ENCODE measurements at regions not wholly inside any gene's neighbourhood (a gene's known extent, or its start where the extent isn't known, plus 50 kb on each side); places are given as distances from the start of the nearest gene placed in this dataset.
"Not testable (repeated sequence)": the region's sequence is repeated elsewhere in the genome, so short reads cannot be mapped to it uniquely, and the experiment has no call there.

- no peak overlapping the region for H3K4me3 ChIP-seq
- intact Hi-C loops (cut with DNase I; ENCODE audit: low total_unique reads): no loop called here
- H3K9me3 ChIP-seq: no peaks in the 10 kb centered on the region
- 35 to 37% methylated on average over 4 of the region's 4 CpGs for WGBS, 2 donors
- H3K4me1 ChIP-seq: no peaks in the 10 kb centered on the region
- DNase-seq: no peak
- TF ChIP-seq, protein P1, sequence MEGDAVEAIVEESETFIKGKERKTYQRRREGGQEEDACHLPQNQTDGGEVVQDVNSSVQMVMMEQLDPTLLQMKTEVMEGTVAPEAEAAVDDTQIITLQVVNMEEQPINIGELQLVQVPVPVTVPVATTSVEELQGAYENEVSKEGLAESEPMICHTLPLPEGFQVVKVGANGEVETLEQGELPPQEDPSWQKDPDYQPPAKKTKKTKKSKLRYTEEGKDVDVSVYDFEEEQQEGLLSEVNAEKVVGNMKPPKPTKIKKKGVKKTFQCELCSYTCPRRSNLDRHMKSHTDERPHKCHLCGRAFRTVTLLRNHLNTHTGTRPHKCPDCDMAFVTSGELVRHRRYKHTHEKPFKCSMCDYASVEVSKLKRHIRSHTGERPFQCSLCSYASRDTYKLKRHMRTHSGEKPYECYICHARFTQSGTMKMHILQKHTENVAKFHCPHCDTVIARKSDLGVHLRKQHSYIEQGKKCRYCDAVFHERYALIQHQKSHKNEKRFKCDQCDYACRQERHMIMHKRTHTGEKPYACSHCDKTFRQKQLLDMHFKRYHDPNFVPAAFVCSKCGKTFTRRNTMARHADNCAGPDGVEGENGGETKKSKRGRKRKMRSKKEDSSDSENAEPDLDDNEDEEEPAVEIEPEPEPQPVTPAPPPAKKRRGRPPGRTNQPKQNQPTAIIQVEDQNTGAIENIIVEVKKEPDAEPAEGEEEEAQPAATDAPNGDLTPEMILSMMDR (IDR thresholded peaks at IDR 0.05): no peak
- TF ChIP-seq POLR2A (IDR thresholded peaks at IDR 0.05): no peak
- no peaks in the 10 kb centered on the region for H3K27me3 ChIP-seq
- no peaks in the 10 kb centered on the region for H3K36me3 ChIP-seq (ENCODE audit: low read depth, missing control alignments)
- H3K27ac ChIP-seq: no peak overlapping the region
Measured at GRCh38 chrX:95441836-95442235, 1242.8 kb upstream of the DIAPH2 start.

DNA sequence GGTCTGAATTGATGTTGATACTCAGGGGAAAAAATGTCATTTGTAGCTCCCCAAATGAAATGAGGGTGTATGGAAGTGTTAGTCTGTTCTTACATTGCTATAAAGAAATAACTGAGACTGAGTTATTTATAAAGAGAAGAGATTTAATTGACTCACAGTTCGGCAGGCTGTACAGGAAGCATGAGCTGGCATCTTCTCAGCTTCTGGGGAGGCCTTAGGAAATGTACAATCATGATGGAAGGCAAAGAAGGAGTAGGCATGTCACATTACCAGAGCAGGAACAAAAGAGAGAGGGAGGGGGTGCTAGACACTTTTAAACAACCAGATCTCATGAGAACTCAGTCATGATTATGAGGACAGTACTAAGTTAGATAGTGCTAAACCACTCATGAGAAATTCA, 1199.9 kb upstream of the DIAPH2 start:
- intact Hi-C loops (cut with DNase I; ENCODE audit: low total_unique reads): no loop called here
- TF ChIP-seq, protein P1 (IDR thresholded peaks at IDR 0.05): no peak
- no peak for TF ChIP-seq POLR2A (IDR thresholded peaks at IDR 0.05)

DNA sequence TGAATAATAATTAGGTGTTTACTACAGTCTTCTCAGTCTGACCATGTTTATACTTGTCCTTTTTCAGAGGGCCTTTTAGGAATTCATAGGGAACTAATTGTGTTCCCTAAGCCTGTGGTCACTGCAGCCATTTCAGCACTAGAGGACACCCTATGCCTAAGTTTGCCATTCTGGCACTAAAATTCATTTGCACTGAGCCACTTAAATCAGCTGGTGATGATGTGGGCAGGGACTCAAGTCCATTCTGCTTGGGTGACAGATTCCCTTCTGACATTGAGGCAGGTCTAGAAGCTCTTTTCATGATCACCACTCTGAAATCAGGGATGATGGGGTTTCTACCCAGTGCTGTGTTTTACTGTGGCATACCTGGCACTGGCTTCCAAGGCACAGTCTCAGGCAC, 1178.9 kb upstream of the DIAPH2 start:
- intact Hi-C loops (cut with DNase I; ENCODE audit: low total_unique reads): no loop called here
- no peak overlapping the region for H3K27ac ChIP-seq
- no peak for TF ChIP-seq POLR2A (IDR thresholded peaks at IDR 0.05)
- TF ChIP-seq, protein P1 (IDR thresholded peaks at IDR 0.05): no peak
- H3K4me1 ChIP-seq: no peaks in the 10 kb centered on the region
- no peaks in the 10 kb centered on the region for H3K36me3 ChIP-seq (ENCODE audit: low read depth, missing control alignments)
- H3K9me3 ChIP-seq: no peaks in the 10 kb centered on the region
- no peak for DNase-seq
- no peaks in the 10 kb centered on the region for H3K27me3 ChIP-seq
- H3K4me3 ChIP-seq: no peak overlapping the region

More for the DNA sequence above, 1199.9 kb upstream of the DIAPH2 start:
- Histone ChIP-seq H3K27ac (no peak overlapping the region), H3K36me3 (ENCODE audit: low read depth, missing control alignments) (no peaks in the 10 kb centered on the region), H3K4me1 (no peaks in the 10 kb centered on the region), H3K4me3 (no peak overlapping the region), H3K27me3 (no peaks in the 10 kb centered on the region), H3K9me3 (no peaks in the 10 kb centered on the region)
- 71 to 84% methylated on average over 1 of the region's 1 CpG for WGBS, 2 donors
- no peak for DNase-seq

GRCh38 chrX:95509474-95509873, 1175.2 kb upstream of the DIAPH2 start:
- intact Hi-C loops (cut with DNase I; ENCODE audit: low total_unique reads): no loop called here
- no peak overlapping the region for H3K4me3 ChIP-seq
- H3K27ac ChIP-seq: no peak overlapping the region
- DNase-seq: no peak
- 86% methylated on average over 2 of the region's 2 CpGs for WGBS, 2 donors
- TF ChIP-seq, protein P1 (IDR thresholded peaks at IDR 0.05): no peak
- TF ChIP-seq POLR2A (IDR thresholded peaks at IDR 0.05): no peak
- no peaks in the 10 kb centered on the region for H3K4me1 ChIP-seq
- no peaks in the 10 kb centered on the region for H3K27me3 ChIP-seq
- H3K36me3 ChIP-seq (ENCODE audit: low read depth, missing control alignments): no peaks in the 10 kb centered on the region
- H3K9me3 ChIP-seq: no peaks in the 10 kb centered on the region

GRCh38 chrX:95524018-95524417, 1160.6 kb upstream of the DIAPH2 start:
- DNase-seq; H3K4me3 ChIP-seq; H3K9me3 ChIP-seq; H3K27me3 ChIP-seq; H3K36me3 ChIP-seq (ENCODE audit: low read depth, missing control alignments); H3K4me1 ChIP-seq; intact Hi-C loops (cut with DNase I; ENCODE audit: low total_unique reads); H3K27ac ChIP-seq: not testable (repeated sequence)
- WGBS, 2 donors: 80 to 86% methylated on average over 5 of the region's 5 CpGs
